BLaER1 (cell line): ENCODE measurements at regions not wholly inside any gene's neighbourhood (a gene's known extent, or its start where the extent isn't known, plus 50 kb on each side); places are given as distances from the start of the nearest gene placed in this dataset.

Experiments used
- H3K27ac ChIP-seq: shearing (Covaris generic); formaldehyde crosslinking; 2 replicates; pipeline ENCODE4 v1.8.1; 2022
- H3K27me3 ChIP-seq: shearing (Covaris generic); formaldehyde crosslinking; 2 replicates; pipeline ENCODE4 v1.8.1; 2022
- H3K36me3 ChIP-seq: shearing (Covaris generic); formaldehyde crosslinking; 2 replicates; pipeline ENCODE4 v1.8.1; 2022
- H3K4me1 ChIP-seq: shearing (Covaris generic); formaldehyde crosslinking; 2 replicates; pipeline ENCODE4 v1.8.1; 2022
- H3K4me2 ChIP-seq: shearing (Covaris generic); formaldehyde crosslinking; 2 replicates; pipeline ENCODE4 v1.8.1; 2022
- H3K4me3 ChIP-seq: shearing (Covaris generic); formaldehyde crosslinking; 2 replicates; pipeline ENCODE4 v1.8.1; 2022
- H3K9ac ChIP-seq: shearing (Covaris generic); formaldehyde crosslinking; 2 replicates; pipeline ENCODE4 v1.8.1; 2022
- H3K9me3 ChIP-seq: shearing (Covaris generic); formaldehyde crosslinking; 2 replicates; pipeline ENCODE4 v1.8.1; 2022
- H4K20me1 ChIP-seq: shearing (Covaris generic); formaldehyde crosslinking; 2 replicates; pipeline ENCODE4 v1.8.1; 2022
- Cebpa-rat ChIP-seq: shearing (Covaris generic); IDR thresholded peaks from 2 replicates; pipeline ENCODE4 v1.8.1; 2022

- no peak for TF ChIP-seq Cebpa-rat
- no peaks in the 10 kb centered on the region for H3K4me1 ChIP-seq
- no peak overlapping the region for H3K4me3 ChIP-seq
- H4K20me1 ChIP-seq, result no peaks in the 10 kb centered on the region
- no peak overlapping the region for H3K4me2 ChIP-seq
- no peaks in the 10 kb centered on the region for H3K27me3 ChIP-seq
- H3K36me3 ChIP-seq, result no peaks in the 10 kb centered on the region
- no peak overlapping the region for H3K9ac ChIP-seq
- H3K27ac ChIP-seq, result no peak overlapping the region
- H3K9me3 ChIP-seq, result no peaks in the 10 kb centered on the region
Observed at GRCh38 chr14:39740454-39740853, 308.2 kb upstream of the FBXO33 start.

DNA sequence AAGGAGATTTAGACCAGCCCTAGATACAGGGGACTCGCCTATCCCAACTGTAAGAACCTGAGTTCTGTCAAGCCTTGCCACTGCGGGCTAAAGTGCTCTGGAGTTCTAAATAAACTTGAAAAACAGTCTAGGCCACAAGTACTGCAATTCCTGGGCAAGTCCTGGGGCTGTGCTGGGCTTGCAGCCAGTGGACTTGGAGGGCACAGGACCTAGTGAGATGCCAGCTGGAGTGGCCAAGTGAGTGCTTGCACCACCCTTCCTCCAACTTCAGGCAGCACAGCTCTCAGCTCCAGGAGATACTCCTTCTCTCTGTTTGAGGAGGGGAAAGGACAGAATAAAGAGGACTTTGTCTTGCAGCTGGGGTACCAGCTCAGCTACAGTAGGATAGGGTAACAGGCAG is 307.6 kb upstream of the FBXO33 start:
- no peaks in the 10 kb centered on the region for H3K4me1 ChIP-seq
- no peaks in the 10 kb centered on the region for H3K27me3 ChIP-seq
- no peak for TF ChIP-seq Cebpa-rat
- H3K36me3 ChIP-seq, result no peaks in the 10 kb centered on the region
- no peaks in the 10 kb centered on the region for H4K20me1 ChIP-seq
- no peak overlapping the region for H3K4me2 ChIP-seq
- no peaks in the 10 kb centered on the region for H3K9me3 ChIP-seq
- no peak overlapping the region for H3K9ac ChIP-seq
- no peak overlapping the region for H3K4me3 ChIP-seq
- H3K27ac ChIP-seq, result no peak overlapping the region

- H3K4me2 ChIP-seq, result no peak overlapping the region
- H3K27me3 ChIP-seq, result no peaks in the 10 kb centered on the region
- H3K4me3 ChIP-seq, result no peak overlapping the region
- no peaks in the 10 kb centered on the region for H4K20me1 ChIP-seq
- no peak overlapping the region for H3K9ac ChIP-seq
- H3K4me1 ChIP-seq, result no peaks in the 10 kb centered on the region
- no peaks in the 10 kb centered on the region for H3K36me3 ChIP-seq
- H3K9me3 ChIP-seq, result no peaks in the 10 kb centered on the region
- no peak overlapping the region for H3K27ac ChIP-seq
- TF ChIP-seq Cebpa-rat, result no peak
Observed at GRCh38 chr14:39734306-39734705, 302.1 kb upstream of the FBXO33 start.

- H3K27ac ChIP-seq, result no peak overlapping the region
- H3K4me1 ChIP-seq, result no peaks in the 10 kb centered on the region
- no peak overlapping the region for H3K4me3 ChIP-seq
- TF ChIP-seq Cebpa-rat, result no peak
- no peaks in the 10 kb centered on the region for H3K36me3 ChIP-seq
- no peaks in the 10 kb centered on the region for H4K20me1 ChIP-seq
- no peaks in the 10 kb centered on the region for H3K9me3 ChIP-seq
- H3K4me2 ChIP-seq, result no peak overlapping the region
- no peaks in the 10 kb centered on the region for H3K27me3 ChIP-seq
- H3K9ac ChIP-seq, result no peak overlapping the region
Observed at GRCh38 chr14:39733741-39734140, 301.5 kb upstream of the FBXO33 start.

GRCh38 chr14:39731912-39732311 is 299.7 kb upstream of the FBXO33 start:
- TF ChIP-seq Cebpa-rat, result no peak
- Histone ChIP-seq H3K36me3 (no peaks in the 10 kb centered on the region), H3K27ac (no peak overlapping the region), H4K20me1 (no peaks in the 10 kb centered on the region), H3K4me2 (no peak overlapping the region), H3K9ac (no peak overlapping the region), H3K4me1 (no peaks in the 10 kb centered on the region), H3K9me3 (no peaks in the 10 kb centered on the region), H3K4me3 (no peak overlapping the region), H3K27me3 (no peaks in the 10 kb centered on the region)

- Histone ChIP-seq H3K36me3 (no peaks in the 10 kb centered on the region), H3K4me1 (no peaks in the 10 kb centered on the region), H3K4me3 (no peak overlapping the region), H3K27me3 (no peaks in the 10 kb centered on the region), H3K27ac (no peak overlapping the region), H3K4me2 (no peak overlapping the region), H3K9me3 (no peaks in the 10 kb centered on the region), H4K20me1 (no peaks in the 10 kb centered on the region), H3K9ac (no peak overlapping the region)
- no peak for TF ChIP-seq Cebpa-rat
Observed at GRCh38 chr14:39726563-39726962, 294.3 kb upstream of the FBXO33 start.

DNA sequence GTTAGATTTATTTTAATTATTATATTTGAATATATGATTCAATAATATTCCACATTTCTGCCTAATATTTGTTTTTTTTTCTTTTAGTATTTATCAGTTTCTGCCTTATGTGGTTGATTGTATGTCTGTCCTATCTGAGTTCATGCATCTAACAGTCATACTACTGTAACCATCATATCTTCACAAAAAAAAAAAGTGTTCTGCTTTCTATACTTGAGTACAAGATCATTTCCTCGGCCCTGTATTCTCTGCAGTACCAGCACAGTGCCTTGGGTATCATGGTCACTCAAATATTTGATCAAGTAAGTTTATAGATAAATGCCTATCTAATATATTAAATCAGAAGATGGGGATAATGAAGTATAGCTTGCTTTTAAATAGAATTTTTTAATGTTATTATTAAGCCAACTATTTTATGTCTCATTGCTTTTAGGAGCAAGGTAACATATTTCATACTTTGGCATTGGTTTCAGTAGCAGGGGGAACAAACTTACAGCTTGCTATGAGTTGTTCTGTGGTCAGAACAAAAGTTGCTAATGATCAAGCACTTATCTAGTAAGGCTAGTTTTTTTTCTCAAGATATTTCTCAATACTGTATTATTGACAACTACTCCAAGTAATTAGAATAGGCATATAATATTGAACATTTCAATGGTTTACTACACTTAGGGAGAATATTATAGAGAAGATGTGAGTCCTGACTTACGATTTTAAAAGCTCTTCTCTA is 290.5 kb upstream of the FBXO33 start:
- Histone ChIP-seq H3K9me3 (no peaks in the 10 kb centered on the region), H3K4me3 (no peak overlapping the region), H3K27me3 (no peaks in the 10 kb centered on the region), H3K4me2 (no peak overlapping the region), H3K27ac (no peak overlapping the region), H3K9ac (no peak overlapping the region), H3K4me1 (no peaks in the 10 kb centered on the region), H3K36me3 (no peaks in the 10 kb centered on the region), H4K20me1 (no peaks in the 10 kb centered on the region)
- TF ChIP-seq Cebpa-rat, result no peak

GRCh38 chr14:39716987-39717570 is 284.8 kb upstream of the FBXO33 start:
- Histone ChIP-seq H3K4me1 (no peaks in the 10 kb centered on the region), H3K9me3 (no peaks in the 10 kb centered on the region), H4K20me1 (no peaks in the 10 kb centered on the region), H3K9ac (no peak overlapping the region), H3K4me2 (no peak overlapping the region), H3K27me3 (no peaks in the 10 kb centered on the region), H3K36me3 (no peaks in the 10 kb centered on the region), H3K4me3 (no peak overlapping the region), H3K27ac (no peak overlapping the region)
- TF ChIP-seq Cebpa-rat, result no peak

GRCh38 chr14:39712293-39712999 is 280.2 kb upstream of the FBXO33 start:
- H3K27me3 ChIP-seq, result no peaks in the 10 kb centered on the region
- no peak for TF ChIP-seq Cebpa-rat
- H3K9me3 ChIP-seq, result no peaks in the 10 kb centered on the region
- H3K9ac ChIP-seq, result no peak overlapping the region
- no peaks in the 10 kb centered on the region for H4K20me1 ChIP-seq
- no peaks in the 10 kb centered on the region for H3K36me3 ChIP-seq
- H3K4me2 ChIP-seq, result no peak overlapping the region
- H3K4me1 ChIP-seq, result no peaks in the 10 kb centered on the region
- H3K4me3 ChIP-seq, result no peak overlapping the region
- H3K27ac ChIP-seq, result no peak overlapping the region

GRCh38 chr14:39704594-39704993 is 272.4 kb upstream of the FBXO33 start:
- H3K4me3 ChIP-seq, result no peak overlapping the region
- no peaks in the 10 kb centered on the region for H3K36me3 ChIP-seq
- no peak overlapping the region for H3K4me2 ChIP-seq
- no peak overlapping the region for H3K9ac ChIP-seq
- no peaks in the 10 kb centered on the region for H3K4me1 ChIP-seq
- no peaks in the 10 kb centered on the region for H3K9me3 ChIP-seq
- TF ChIP-seq Cebpa-rat, result no peak
- no peaks in the 10 kb centered on the region for H4K20me1 ChIP-seq
- H3K27ac ChIP-seq, result no peak overlapping the region
- no peaks in the 10 kb centered on the region for H3K27me3 ChIP-seq
